22Rv1 (cell line): ENCODE measurements at regions not wholly inside any gene's neighbourhood (a gene's known extent, or its start where the extent isn't known, plus 50 kb on each side); places are given as distances from the start of the nearest gene placed in this dataset.
"Not testable (repeated sequence)": the region's sequence is repeated elsewhere in the genome, so short reads cannot be mapped to it uniquely, and the experiment has no call there.

ENCODE experiments used
- H3K27ac ChIP-seq: fragments of 450-650 bp; 2 replicates; pipeline ENCODE4 v1.5.1; 2017
- ZFX ChIP-seq: fragments of 450-650 bp; IDR thresholded peaks from 2 replicates; pipeline ENCODE4 v1.6.1; 2017; ENCODE audit warnings: antibody characterized with exemption, borderline replicate concordance
- TF ChIP-seq, protein P1 (sequence below): fragments of 450-650 bp; IDR thresholded peaks from 2 replicates; pipeline ENCODE4 v1.5.1; 2017; ENCODE audit warnings: mild to moderate bottlenecking

DNA sequence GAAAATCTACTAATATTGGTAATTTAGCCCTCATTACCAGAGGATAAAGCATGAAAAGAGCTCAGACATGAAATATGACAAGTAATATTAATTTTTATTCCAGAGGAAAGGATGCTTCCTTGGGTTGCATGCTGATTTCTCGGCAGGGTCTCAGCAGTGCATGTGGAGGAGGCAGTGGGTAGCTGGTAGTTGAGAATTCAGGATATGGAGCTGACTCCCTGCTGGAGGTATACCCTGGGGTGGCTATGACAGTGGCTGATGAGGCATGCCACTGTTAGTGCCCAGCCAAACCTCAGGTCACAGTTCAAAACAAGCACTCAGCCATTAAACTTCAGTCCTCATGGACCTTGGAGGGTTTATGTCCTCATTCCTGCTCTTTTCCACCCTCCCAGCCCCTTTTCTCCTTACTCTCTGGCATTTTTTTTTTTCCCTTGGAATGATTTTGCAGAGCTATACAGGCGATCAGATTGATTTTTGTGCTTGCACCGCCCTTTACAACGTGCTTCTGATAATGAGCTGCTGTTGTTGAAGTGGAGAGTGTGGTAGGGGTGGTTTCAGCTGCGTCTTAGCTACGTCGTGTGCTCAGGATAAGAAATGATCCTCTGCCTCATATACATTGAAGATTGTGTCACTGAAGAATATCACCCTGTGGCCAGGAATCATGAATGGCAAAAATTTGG, 761.9 kb upstream of the MMS22L start:
- H3K27ac ChIP-seq, result no peak overlapping the region
- no peak for TF ChIP-seq ZFX
- TF ChIP-seq, protein P1, sequence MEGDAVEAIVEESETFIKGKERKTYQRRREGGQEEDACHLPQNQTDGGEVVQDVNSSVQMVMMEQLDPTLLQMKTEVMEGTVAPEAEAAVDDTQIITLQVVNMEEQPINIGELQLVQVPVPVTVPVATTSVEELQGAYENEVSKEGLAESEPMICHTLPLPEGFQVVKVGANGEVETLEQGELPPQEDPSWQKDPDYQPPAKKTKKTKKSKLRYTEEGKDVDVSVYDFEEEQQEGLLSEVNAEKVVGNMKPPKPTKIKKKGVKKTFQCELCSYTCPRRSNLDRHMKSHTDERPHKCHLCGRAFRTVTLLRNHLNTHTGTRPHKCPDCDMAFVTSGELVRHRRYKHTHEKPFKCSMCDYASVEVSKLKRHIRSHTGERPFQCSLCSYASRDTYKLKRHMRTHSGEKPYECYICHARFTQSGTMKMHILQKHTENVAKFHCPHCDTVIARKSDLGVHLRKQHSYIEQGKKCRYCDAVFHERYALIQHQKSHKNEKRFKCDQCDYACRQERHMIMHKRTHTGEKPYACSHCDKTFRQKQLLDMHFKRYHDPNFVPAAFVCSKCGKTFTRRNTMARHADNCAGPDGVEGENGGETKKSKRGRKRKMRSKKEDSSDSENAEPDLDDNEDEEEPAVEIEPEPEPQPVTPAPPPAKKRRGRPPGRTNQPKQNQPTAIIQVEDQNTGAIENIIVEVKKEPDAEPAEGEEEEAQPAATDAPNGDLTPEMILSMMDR, result no peak

DNA sequence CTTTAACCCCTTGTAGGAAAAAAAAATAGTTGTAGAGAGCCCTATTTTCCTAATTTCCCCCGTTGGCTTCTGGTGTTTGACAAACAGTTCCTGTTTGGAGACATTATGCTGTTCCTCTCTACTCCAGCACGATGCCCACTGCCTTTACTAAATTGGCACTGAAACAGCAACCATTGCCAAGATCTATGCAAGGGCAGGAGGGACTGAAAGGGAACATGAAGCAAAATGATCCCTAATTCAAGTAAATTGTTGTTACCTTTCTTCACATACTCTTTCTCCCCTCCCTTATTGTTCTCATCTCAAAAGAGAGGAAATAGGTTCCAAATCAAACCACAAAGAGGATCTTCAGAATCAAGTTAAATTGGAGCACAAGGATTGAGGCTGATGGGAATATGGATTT, 764.1 kb upstream of the MMS22L start:
- no peak for TF ChIP-seq ZFX
- TF ChIP-seq, protein P1, result no peak
- H3K27ac ChIP-seq, result no peak overlapping the region

DNA sequence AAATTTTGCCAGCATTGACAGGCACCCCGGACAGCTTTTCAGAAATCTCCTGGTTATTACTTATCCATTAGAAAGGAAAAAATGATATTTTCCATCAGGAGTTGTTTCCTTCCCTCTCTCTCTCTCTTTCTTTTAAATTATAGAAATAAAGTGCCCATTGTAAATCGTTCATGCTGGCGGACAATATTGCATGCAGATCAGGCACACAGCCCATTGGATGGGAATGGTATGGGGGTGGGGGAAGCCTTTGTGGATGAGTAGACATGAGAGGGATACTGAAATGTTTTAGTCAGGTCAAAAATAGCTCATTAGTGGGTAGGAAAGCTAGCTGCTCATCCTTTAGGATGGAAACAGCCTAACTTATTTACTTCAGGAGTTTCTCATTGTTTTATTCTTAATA, 764.9 kb upstream of the MMS22L start:
- no peak for TF ChIP-seq ZFX
- TF ChIP-seq, protein P1, result no peak
- H3K27ac ChIP-seq, result no peak overlapping the region

DNA sequence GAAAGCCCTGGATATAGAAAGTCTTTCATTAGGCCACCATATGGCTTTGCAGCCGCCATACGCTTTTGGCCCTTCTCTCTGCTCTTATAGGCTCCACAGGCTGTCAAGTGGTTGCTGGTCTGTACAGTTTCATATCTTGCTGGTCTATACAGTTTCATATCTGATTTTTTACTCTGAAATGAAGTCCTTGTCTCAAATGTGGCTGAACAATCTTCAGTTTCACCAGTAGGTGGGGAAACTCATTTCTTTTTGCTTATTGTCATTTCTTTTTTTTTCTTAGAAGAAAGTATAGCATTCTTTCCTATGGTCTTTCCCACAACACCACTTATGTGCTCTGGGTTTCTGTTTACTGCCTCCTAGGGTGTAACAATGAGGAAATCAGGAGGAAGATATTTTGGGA, 771.4 kb upstream of the MMS22L start:
- no peak for TF ChIP-seq ZFX
- TF ChIP-seq, protein P1, result peak; percentile 24
- no peak overlapping the region for H3K27ac ChIP-seq

DNA sequence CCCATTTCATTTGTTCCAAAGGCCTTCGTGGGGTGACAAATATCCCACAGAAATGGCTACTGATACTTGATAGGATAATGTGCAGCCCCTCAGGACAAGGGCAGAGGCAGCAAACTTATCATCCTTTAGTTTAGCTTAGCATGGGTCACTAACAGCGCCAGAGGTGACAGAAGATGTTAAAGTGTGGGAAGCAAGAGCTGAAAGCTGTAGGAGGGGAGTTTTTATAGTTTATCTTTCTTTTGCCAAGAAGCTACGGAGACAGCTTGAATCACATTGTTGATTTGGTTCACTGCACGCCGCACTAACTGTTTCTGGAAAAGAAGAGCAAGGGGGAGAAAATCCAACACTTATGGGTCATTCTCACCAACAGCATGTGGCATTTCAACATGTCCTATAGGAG, 773.9 kb upstream of the MMS22L start:
- TF ChIP-seq, protein P1, result no peak
- no peak for TF ChIP-seq ZFX

DNA sequence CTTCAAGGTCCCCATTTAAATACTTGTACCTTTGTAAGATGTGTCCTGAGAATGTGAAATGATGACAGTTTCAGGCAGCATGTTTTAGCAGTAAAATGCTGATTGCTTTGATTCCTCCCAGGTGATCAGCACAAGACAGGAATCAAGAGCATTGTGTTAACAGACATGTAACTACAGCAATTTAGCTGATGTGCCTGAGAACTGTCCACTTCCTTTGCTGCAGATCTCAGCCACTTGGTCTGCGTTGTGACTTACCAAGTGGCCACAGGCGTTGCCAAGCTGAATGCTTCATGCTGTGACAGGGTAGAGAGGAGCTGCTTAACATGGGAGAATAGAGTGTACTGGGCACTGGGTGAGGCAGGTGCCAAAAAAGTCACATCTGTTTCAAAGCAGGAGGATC, 767.0 kb upstream of the POU3F2 start:
- H3K27ac ChIP-seq, result no peak overlapping the region
- no peak for TF ChIP-seq ZFX

More for the DNA sequence above, 773.9 kb upstream of the MMS22L start:
- H3K27ac ChIP-seq, result no peak overlapping the region

DNA sequence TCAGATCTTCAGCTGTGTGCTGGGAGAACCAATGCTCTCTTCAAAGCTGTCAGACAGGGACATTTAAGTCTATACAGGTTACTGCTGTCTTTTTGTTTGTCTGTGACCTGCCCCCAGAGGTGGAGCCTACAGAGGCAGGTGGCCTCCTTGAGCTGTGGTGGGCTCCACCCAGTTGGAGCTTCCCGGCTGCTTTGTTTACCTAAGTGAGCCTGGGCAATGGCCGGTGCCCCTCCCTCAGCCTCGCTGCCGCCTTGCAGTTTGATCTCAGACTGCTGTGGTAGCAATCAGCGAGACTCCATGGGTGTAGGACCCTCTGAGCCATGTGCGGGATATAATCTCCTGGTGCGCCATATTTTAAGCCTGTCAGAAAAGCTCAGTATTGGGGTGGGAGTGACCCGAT, 745.8 kb upstream of the POU3F2 start:
- not testable (repeated sequence) for H3K27ac ChIP-seq

DNA sequence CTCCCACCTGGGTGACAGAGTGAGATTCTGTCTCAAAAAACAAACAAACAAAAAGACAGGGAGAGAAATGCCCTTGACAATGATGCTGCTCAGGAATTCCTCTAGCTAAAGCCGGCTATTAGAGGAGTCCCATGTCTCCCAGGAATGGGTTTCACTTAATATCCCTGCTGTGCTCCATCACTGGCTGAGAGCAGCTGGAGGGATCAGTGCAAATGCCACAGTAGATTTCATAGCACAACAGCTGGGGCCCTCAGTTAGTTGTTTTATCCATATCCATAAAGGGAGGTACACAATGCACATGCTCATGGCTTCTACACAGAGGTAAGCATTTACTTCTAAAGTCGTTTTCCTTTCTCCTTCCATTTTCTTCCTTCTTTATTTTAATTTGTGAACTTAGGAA, 742.0 kb upstream of the POU3F2 start:
- TF ChIP-seq, protein P1, result no peak
- no peak for TF ChIP-seq ZFX
- no peak overlapping the region for H3K27ac ChIP-seq
